Stimulated activated CD8-positive, alpha-beta memory T cell treated with anti-CD3 and anti-CD28 coated beads, Interleukin-15, amount 100 ng/mL, for 1 hour (primary cell): ENCODE measurements at regions not wholly inside any gene's neighbourhood (a gene's known extent, or its start where the extent isn't known, plus 50 kb on each side); places are given as distances from the start of the nearest gene placed in this dataset.

Experiments used
- DNase-seq: peaks from one replicate; pipeline ENCODE4 v3.0.0-alpha.2; 2020; ENCODE audit warnings: low read depth

- no peak for DNase-seq
These were observed 281.4 kb downstream of the SMOC2 start for GRCh38 chr6:168722397-168722796.

- no peak for DNase-seq
These were observed 280.6 kb downstream of the SMOC2 start for GRCh38 chr6:168721571-168721970.

GRCh38 chr6:168719901-168720300, 278.9 kb downstream of the SMOC2 start:
- no peak for DNase-seq

- DNase-seq, result no peak
These were observed 278.0 kb downstream of the SMOC2 start for GRCh38 chr6:168718821-168719475.
